BLaER1 treated with 17β-estradiol and CSF1 and Interleukin-3, amounts not matched to agents 10 nM and 100 nM (cell line): ENCODE measurements at regions not wholly inside any gene's neighbourhood (a gene's known extent, or its start where the extent isn't known, plus 50 kb on each side); places are given as distances from the start of the nearest gene placed in this dataset.

ENCODE experiments used
- H3K27ac ChIP-seq, 11 experiments: shearing (Covaris generic); formaldehyde crosslinking; 2 replicates each; pipeline ENCODE4 v1.8.1; 2022
- H3K27me3 ChIP-seq, 11 experiments: shearing (Covaris generic); formaldehyde crosslinking; 2 replicates each; pipeline ENCODE4 v1.8.1; 2022
- H3K36me3 ChIP-seq, 11 experiments: shearing (Covaris generic); formaldehyde crosslinking; 2 replicates each; pipeline ENCODE4 v1.8.1; 2022
- H3K4me1 ChIP-seq, 10 experiments: shearing (Covaris generic); formaldehyde crosslinking; 2 replicates each; pipeline ENCODE4 v1.8.1; 2022
- H3K4me2 ChIP-seq, 11 experiments: shearing (Covaris generic); formaldehyde crosslinking; 2 replicates each; pipeline ENCODE4 v1.8.1; 2022
- H3K4me3 ChIP-seq, 10 experiments: shearing (Covaris generic); formaldehyde crosslinking; 2 replicates each; pipeline ENCODE4 v1.8.1; 2022
- H3K9ac ChIP-seq, 11 experiments: shearing (Covaris generic); formaldehyde crosslinking; 2 replicates each; pipeline ENCODE4 v1.8.1; 2022
- H3K9me3 ChIP-seq, 11 experiments: shearing (Covaris generic); formaldehyde crosslinking; replicated peaks in 1 of 11; 2 replicates each; pipeline ENCODE4 v1.8.1; 2022
- H4K20me1 ChIP-seq, 11 experiments: shearing (Covaris generic); formaldehyde crosslinking; 2 replicates each; pipeline ENCODE4 v1.8.1; 2022
- Cebpa-rat ChIP-seq, 11 experiments: shearing (Covaris generic); IDR thresholded peaks; 2 replicates each; pipeline ENCODE4 v1.8.1; 2022

DNA sequence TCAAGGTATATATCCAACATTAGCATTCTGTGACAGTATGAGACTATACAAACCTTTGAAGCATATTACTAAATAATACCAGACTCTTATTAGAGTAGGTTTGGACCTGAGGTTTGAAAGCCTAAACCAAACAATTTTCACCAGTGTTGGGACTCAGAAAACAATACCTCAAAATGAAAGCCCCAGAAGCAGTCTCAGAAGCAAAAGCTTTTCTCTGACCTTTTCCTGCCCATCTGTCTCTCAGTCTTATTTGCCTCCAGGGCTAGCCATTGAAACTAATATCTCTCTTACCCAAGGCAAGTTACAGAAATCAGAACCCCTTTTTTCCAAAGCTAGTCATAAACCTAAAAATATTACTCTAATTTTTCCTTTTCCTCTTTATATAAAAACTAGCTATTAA, 163.3 kb downstream of the PTCHD1 start:
- Histone ChIP-seq H3K9me3 (peaks cover 0 to 5% (median 0%) of the 10 kb centered on the region in 11 experiments; a peak in 2 of 22 replicates), H3K4me3 (no peak overlapping the region), H3K9ac (no peak overlapping the region), H3K4me2 (no peak overlapping the region), H3K27me3 (no peaks in the 10 kb centered on the region), H3K4me1 (peaks cover 0 to 9% (median 6%) of the 10 kb centered on the region in 10 experiments; a peak in 9 of 20 replicates), H4K20me1 (no peaks in the 10 kb centered on the region), H3K36me3 (no peaks in the 10 kb centered on the region), H3K27ac (no peak overlapping the region)
- no peak for TF ChIP-seq Cebpa-rat (IDR thresholded peaks at IDR 0.05)

DNA sequence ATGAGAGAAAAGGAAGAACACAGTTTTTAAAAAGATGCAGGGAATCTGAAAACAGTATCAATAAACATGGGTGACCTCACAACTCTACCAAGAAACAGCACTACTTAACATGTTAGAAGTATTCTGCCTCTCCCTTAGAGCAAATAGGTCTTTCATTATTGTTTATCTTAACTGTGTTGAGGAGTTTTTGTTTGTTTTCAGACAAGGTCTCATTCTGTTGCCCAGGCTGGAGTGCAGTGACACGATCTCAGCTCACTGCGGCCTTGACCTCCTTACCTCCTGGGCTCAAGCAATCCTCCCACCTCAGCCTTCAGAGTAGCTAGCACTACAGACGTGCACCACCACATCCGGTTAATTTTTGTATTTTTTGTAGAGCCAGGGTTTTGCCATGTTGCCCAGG, 165.3 kb upstream of the PRDX4 start:
- Histone ChIP-seq H4K20me1 (no peaks in the 10 kb centered on the region), H3K4me3 (no peak overlapping the region), H3K4me1 (no peaks in the 10 kb centered on the region), H3K27me3 (no peaks in the 10 kb centered on the region), H3K27ac (no peak overlapping the region), H3K4me2 (no peak overlapping the region), H3K9ac (no peak overlapping the region), H3K36me3 (no peaks in the 10 kb centered on the region), H3K9me3 (no peaks in the 10 kb centered on the region)
- TF ChIP-seq Cebpa-rat (IDR thresholded peaks at IDR 0.05), result no peak

DNA sequence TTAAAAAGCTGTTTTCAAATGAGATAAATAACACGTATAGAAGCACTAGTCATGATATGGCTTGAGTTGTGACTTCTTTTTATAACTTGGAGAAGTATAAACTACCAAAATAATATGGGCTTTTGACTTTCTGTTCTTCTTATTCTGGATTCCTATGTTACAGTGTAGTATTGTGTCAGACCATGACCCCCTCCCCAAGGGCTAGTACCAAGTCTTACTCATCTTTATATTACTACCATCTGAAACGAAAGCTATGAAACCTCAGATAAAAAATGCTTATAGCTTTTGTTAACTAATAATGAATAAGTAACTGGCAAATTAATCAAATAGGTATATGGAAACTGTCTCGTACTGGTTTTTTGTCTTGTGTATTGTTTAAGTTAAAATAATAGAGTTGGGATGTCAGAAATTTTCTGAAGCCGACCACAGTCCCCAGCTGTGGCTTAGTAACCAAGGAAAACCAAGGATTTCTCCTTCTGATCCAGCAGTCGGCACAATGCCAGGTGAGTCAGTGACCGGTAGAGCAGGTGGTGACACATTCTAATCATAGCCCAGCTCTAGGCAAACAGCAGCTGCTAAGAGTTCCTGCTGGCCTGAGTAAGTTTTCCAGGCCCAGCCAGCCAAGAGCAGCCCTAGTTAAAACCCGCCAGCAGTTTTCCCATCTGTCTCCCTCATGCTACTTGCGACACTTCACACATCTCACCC, 163.3 kb upstream of the PRDX4 start:
- H3K27me3 ChIP-seq, result no peaks in the 10 kb centered on the region
- H3K27ac ChIP-seq, result no peak overlapping the region
- H3K4me1 ChIP-seq, result no peaks in the 10 kb centered on the region

DNA sequence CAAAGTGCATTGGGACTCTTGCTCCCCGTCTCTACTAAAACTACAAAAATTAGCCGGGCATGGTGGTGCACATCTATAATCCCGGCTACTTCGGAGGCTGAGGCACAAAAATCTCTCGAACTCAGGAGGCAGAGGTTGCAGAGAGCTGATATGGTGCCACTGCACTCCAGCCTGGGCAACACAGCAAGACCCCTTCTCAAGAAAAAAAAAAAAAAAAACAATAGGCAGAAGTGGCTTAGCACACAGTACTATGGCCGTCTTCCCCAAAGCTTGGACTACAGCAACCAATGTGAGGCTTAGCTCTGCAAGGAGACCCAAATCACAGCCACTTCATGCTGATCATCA, 162.8 kb upstream of the PRDX4 start:
- Histone ChIP-seq H3K9ac (no peak overlapping the region), H3K4me1 (no peaks in the 10 kb centered on the region), H3K36me3 (no peaks in the 10 kb centered on the region), H3K9me3 (peaks cover 0 to 8% (median 6%) of the 10 kb centered on the region in 11 experiments; a peak in 15 of 22 replicates), H3K4me3 (no peak overlapping the region), H3K27me3 (no peaks in the 10 kb centered on the region), H3K4me2 (no peak overlapping the region), H4K20me1 (no peaks in the 10 kb centered on the region), H3K27ac (no peak overlapping the region)
- no peak for TF ChIP-seq Cebpa-rat (IDR thresholded peaks at IDR 0.05)

More for the DNA sequence above, 163.3 kb upstream of the PRDX4 start:
- no peaks in the 10 kb centered on the region for H4K20me1 ChIP-seq
- H3K36me3 ChIP-seq, result no peaks in the 10 kb centered on the region
- TF ChIP-seq Cebpa-rat (IDR thresholded peaks at IDR 0.05), result no peak
- peaks cover 0 to 3% (median under 1%) of the 10 kb centered on the region in 11 experiments; a peak in 9 of 22 replicates for H3K9me3 ChIP-seq
- no peak overlapping the region for H3K9ac ChIP-seq
- H3K4me3 ChIP-seq, result no peak overlapping the region
- H3K4me2 ChIP-seq, result no peak overlapping the region

DNA sequence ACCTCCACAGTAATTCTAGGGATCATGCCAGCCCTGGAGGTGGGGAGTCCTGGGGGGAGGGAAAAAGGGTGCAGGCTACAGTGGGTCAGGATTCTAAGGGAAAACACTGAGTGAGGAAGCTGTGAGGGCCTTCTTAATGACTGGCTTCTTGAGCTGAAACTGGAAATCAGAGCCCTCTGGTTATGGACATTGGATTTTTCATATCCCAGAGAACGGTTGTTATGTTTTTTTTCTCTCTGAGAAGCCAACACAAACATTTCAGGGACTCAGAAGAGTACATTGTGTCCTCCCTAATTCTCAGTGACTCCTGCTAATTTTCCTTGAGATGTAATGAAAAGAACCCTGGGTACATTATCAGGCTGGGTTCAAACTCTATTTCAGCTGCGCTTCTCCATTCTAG, 162.4 kb upstream of the PRDX4 start:
- TF ChIP-seq Cebpa-rat (IDR thresholded peaks at IDR 0.05), result no peak
- H3K9me3 ChIP-seq, result peaks cover 0 to 12% (median 10%) of the 10 kb centered on the region in 11 experiments; a peak in 15 of 22 replicates
- H3K36me3 ChIP-seq, result no peaks in the 10 kb centered on the region
- no peak overlapping the region for H3K27ac ChIP-seq
- no peaks in the 10 kb centered on the region for H3K4me1 ChIP-seq
- H3K4me3 ChIP-seq, result no peak overlapping the region
- no peak overlapping the region for H3K9ac ChIP-seq
- no peak overlapping the region for H3K4me2 ChIP-seq
- H4K20me1 ChIP-seq, result no peaks in the 10 kb centered on the region
- no peaks in the 10 kb centered on the region for H3K27me3 ChIP-seq

DNA sequence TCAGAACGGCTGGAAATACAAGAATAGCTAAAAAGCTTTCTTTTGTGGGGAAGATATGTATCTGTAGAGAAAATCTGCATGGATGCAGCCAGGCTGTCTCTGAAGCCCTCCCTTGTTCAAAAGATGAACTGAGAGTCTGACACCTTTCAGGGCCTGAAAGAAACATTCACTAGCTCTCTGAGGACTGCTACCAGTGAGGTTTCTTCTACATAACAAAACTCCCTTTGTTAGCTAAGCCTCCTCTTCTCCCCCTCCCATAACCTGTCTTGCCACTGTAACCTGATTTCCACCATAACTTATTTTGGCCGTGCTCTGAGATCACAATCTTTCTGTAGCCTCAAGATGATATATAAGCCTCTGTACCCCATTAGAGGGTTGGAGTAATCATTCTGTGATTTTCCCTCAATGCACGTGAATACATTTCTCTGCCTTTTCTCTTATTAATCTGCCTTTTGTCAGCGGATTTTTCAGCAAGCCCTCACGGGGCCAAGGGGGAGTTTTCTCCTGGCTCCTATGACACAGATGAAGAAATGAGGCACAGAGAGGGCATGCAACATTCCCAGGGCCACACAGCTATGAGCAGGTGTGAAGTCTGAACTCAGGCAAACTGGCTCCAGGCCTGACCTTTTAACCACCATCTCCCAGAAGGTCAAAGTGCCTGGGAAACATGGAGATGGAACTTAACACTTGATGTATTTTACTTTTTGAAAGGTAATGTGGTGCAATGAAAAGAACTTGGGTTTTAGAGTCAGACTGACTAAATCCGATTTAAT, 161.6 kb upstream of the PRDX4 start:
- no peak overlapping the region for H3K4me2 ChIP-seq
- H3K27ac ChIP-seq, result no peak overlapping the region
- H4K20me1 ChIP-seq, result no peaks in the 10 kb centered on the region
- H3K27me3 ChIP-seq, result no peaks in the 10 kb centered on the region
- H3K4me1 ChIP-seq, result no peaks in the 10 kb centered on the region
- no peaks in the 10 kb centered on the region for H3K36me3 ChIP-seq
- no peak overlapping the region for H3K4me3 ChIP-seq
- H3K9ac ChIP-seq, result no peak overlapping the region
- TF ChIP-seq Cebpa-rat (IDR thresholded peaks at IDR 0.05), result no peak
- peaks cover 0 to 14% (median 10%) of the 10 kb centered on the region in 11 experiments; a peak in 15 of 22 replicates for H3K9me3 ChIP-seq

DNA sequence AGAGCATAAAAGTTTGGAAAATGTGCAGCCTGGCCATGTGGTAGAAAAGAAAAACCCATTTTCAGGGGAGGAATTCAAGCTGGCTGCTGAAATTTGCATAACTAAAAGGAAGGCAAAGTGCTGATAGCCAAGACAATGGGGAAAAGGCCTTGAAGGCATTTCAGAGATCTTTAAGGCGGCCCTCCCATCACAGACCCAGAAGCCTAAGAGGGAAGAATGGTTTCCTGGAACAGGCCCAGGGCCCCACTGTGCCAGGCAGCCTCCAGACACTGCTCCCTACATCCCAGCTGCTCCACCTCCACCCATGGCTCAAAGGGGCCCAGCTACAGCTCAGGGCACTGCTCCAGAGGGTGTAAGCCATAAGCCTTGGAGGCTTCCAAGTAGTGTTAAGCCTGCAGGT, 158.0 kb upstream of the PRDX4 start:
- no peak overlapping the region for H3K27ac ChIP-seq

DNA sequence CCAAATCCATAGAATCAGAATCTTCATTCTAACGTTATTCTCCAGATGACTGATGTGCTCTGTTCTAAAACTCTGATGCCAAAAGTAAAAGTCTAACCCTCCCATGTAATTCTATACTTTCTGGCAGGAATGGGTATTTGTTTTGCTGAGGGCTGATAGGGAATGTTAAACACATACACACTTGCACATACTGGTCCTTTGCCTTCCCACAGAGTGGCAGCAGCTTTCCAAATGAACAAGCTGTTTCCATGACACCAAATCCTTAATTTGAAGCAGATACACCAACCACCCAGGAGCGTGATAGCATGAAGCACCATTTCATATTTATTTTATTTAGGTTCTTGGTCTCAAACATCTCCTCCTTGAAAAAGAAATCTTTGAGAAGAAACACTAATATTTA, 155.5 kb upstream of the PRDX4 start:
- no peaks in the 10 kb centered on the region for H3K4me1 ChIP-seq
- H4K20me1 ChIP-seq, result no peaks in the 10 kb centered on the region
- no peak overlapping the region for H3K4me3 ChIP-seq
- no peak for TF ChIP-seq Cebpa-rat (IDR thresholded peaks at IDR 0.05)
- no peak overlapping the region for H3K9ac ChIP-seq
- no peaks in the 10 kb centered on the region for H3K27me3 ChIP-seq
- no peaks in the 10 kb centered on the region for H3K36me3 ChIP-seq
- no peak overlapping the region for H3K4me2 ChIP-seq
- H3K27ac ChIP-seq, result no peak overlapping the region
- peaks cover 0 to 14% (median 10%) of the 10 kb centered on the region in 11 experiments; a peak in 15 of 22 replicates for H3K9me3 ChIP-seq

More for the DNA sequence above, 158.0 kb upstream of the PRDX4 start:
- Histone ChIP-seq H3K4me2 (no peak overlapping the region), H3K9ac (no peak overlapping the region), H3K4me1 (no peaks in the 10 kb centered on the region), H4K20me1 (no peaks in the 10 kb centered on the region), H3K27me3 (no peaks in the 10 kb centered on the region), H3K4me3 (no peak overlapping the region), H3K36me3 (no peaks in the 10 kb centered on the region), H3K9me3 (peaks cover 0 to 14% (median 10%) of the 10 kb centered on the region in 11 experiments; a peak in 15 of 22 replicates)
- TF ChIP-seq Cebpa-rat (IDR thresholded peaks at IDR 0.05), result no peak

DNA sequence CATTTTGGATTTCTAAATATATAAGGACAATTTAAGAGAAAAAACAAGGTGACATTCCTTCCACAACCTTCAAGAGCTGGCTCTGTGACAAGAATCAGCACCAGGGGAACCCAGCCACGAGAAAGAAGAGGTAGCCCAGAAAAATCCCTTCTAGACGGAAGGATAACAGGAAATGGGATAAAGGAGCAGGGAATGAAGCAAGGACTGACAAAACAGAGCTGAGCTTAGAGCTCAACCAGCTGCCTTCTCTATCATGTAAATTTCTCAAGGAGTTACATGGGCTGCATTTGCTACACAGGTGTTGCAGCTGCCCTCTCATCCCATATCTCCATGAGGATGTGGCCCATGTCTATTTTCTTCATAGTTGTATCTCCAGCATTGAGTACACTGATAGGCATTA, 154.2 kb upstream of the PRDX4 start:
- Histone ChIP-seq H3K4me1 (no peaks in the 10 kb centered on the region), H3K27me3 (no peaks in the 10 kb centered on the region), H3K4me2 (no peak overlapping the region), H3K9me3 (peaks cover 0 to 14% (median 10%) of the 10 kb centered on the region in 11 experiments; a peak in 15 of 22 replicates), H3K36me3 (no peaks in the 10 kb centered on the region), H3K4me3 (no peak overlapping the region), H4K20me1 (no peaks in the 10 kb centered on the region), H3K9ac (no peak overlapping the region), H3K27ac (no peak overlapping the region)
- TF ChIP-seq Cebpa-rat (IDR thresholded peaks at IDR 0.05), result no peak
